Limb (tissue), 2 donors: ENCODE measurements at regions not wholly inside any gene's neighbourhood (a gene's known extent, or its start where the extent isn't known, plus 50 kb on each side); places are given as distances from the start of the nearest gene placed in this dataset.

Source experiments
- DNase-seq, 2 donors: peaks; one replicate each; pipeline ENCODE4 v3.0.0-alpha.2; 2016; ENCODE audit errors: extremely low spot score in 2 of 2

GRCh38 chr6:33923857-33924514 is 120.2 kb upstream of the MLN start:
- DNase-seq = no peak

- DNase-seq = no peak
These were observed 117.9 kb upstream of the MLN start for GRCh38 chr6:33921745-33922144.

GRCh38 chr6:33918175-33918695 is 114.4 kb upstream of the MLN start:
- no peak for DNase-seq

GRCh38 chr6:33915134-33915533 is 111.3 kb upstream of the MLN start:
- DNase-seq = peak in 1 of 2 donors; percentile 23

GRCh38 chr6:33914645-33915044 is 110.8 kb upstream of the MLN start:
- DNase-seq = no peak

GRCh38 chr6:33912195-33912594 is 108.4 kb upstream of the MLN start:
- DNase-seq = no peak

- DNase-seq = no peak
These were observed 107.7 kb upstream of the MLN start for GRCh38 chr6:33911488-33911887.

- no peak for DNase-seq
These were observed 106.8 kb upstream of the MLN start for GRCh38 chr6:33910594-33910993.

GRCh38 chr6:33909737-33910136 is 105.9 kb upstream of the MLN start:
- no peak for DNase-seq

GRCh38 chr6:33908025-33908424 is 104.2 kb upstream of the MLN start:
- DNase-seq = no peak

GRCh38 chr6:33907227-33907626 is 103.4 kb upstream of the MLN start:
- no peak for DNase-seq

GRCh38 chr6:33906439-33906838 is 102.6 kb upstream of the MLN start:
- no peak for DNase-seq

- DNase-seq = no peak
These were observed 101.3 kb upstream of the MLN start for GRCh38 chr6:33905071-33905609.

- no peak for DNase-seq
These were observed 100.9 kb upstream of the MLN start for GRCh38 chr6:33904747-33905065.

- no peak for DNase-seq
These were observed 100.4 kb upstream of the MLN start for GRCh38 chr6:33904050-33904746.

- DNase-seq = no peak
These were observed 99.8 kb upstream of the MLN start for GRCh38 chr6:33903579-33903978.

- DNase-seq = no peak
These were observed 98.7 kb upstream of the MLN start for GRCh38 chr6:33902457-33902853.

- DNase-seq = no peak
These were observed 98.1 kb upstream of the MLN start for GRCh38 chr6:33901822-33902456.

GRCh38 chr6:33898771-33899170 is 95.0 kb upstream of the MLN start:
- no peak for DNase-seq

- DNase-seq = no peak
These were observed 93.5 kb upstream of the MLN start for GRCh38 chr6:33897189-33897780.

- DNase-seq = no peak
These were observed 92.8 kb upstream of the MLN start for GRCh38 chr6:33896391-33897188.
